ENCODE measurements at regions not wholly inside any gene's neighbourhood (a gene's known extent, or its start where the extent isn't known, plus 50 kb on each side); places are given as distances from the start of the nearest gene placed in this dataset.
"Not testable (repeated sequence)": the region's sequence is repeated elsewhere in the genome, so short reads cannot be mapped to it uniquely, and the experiment has no call there.

DNA sequence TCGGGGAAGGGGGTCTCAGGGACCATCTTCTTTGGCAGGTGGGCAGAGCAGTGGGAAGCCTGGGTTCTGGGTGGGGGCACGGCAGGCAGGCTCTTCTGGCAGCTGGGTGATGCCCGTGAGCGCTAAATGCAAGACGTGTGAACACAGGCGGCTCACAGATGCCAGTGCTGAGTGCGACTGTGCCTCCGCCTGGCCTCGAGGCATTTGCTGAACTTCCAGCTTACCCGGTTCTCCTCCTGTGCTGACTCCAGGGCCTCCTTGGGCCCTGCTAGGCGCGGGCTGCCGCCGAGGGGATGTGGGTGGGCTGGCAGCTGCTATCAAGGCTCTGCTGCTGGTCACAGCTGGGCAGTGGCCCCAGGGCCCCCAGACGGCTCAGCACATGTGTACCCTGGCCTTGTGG lies 3947.8 kb upstream of the TPTE start:
- H3K4me3 Mint-ChIP-seq; intact Hi-C loops (cut with micrococcal nuclease); H3K36me3 Mint-ChIP-seq (ENCODE audit: low read depth); H3K9me3 Mint-ChIP-seq; H3K27ac Mint-ChIP-seq; H3K4me1 Mint-ChIP-seq (ENCODE audit: low read depth); DNase-seq (ENCODE audit: low spot score); H3K27me3 Mint-ChIP-seq (ENCODE audit: insufficient read depth): not testable (repeated sequence)

DNA sequence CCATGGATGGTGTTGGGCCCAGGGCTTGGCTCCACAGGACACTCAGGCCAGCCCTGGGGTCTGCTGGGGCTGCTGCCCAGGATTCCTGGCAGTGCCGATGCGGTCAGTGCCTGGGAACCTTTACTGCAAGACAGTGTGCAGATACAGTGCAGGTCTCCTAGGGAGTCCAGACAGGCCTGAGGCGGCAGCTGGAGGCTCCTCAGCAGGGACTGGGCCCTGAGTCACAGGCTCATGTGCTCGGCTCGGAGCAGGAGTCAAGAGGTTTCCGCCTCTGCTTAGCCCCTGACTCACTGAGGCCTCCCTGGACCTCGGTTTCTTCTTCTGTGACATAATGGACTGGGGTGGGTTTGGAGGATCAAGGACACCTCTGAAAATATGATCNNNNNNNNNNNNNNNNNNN lies 3941.6 kb upstream of the TPTE start:
- H3K36me3 Mint-ChIP-seq (ENCODE audit: low read depth); H3K4me3 Mint-ChIP-seq; H3K4me1 Mint-ChIP-seq (ENCODE audit: low read depth); H3K27me3 Mint-ChIP-seq (ENCODE audit: insufficient read depth); intact Hi-C loops (cut with micrococcal nuclease); H3K27ac Mint-ChIP-seq; DNase-seq (ENCODE audit: low spot score); H3K9me3 Mint-ChIP-seq: not testable (repeated sequence)
